HG03045 (cell line): ENCODE measurements at regions not wholly inside any gene's neighbourhood (a gene's known extent, or its start where the extent isn't known, plus 50 kb on each side); places are given as distances from the start of the nearest gene placed in this dataset.

Experiments
- ATAC-seq: cut with Tn5 transposase; IDR thresholded peaks from one replicate; pipeline ENCODE4 v1.9.1; 2021; ENCODE audit warnings: mild to moderate bottlenecking, moderate library complexity; ENCODE audit not compliant: unreplicated experiment

- ATAC-seq = no peak
Observed at GRCh38 chr2:65866148-65866547, 433.7 kb upstream of the SPRED2 start.

DNA sequence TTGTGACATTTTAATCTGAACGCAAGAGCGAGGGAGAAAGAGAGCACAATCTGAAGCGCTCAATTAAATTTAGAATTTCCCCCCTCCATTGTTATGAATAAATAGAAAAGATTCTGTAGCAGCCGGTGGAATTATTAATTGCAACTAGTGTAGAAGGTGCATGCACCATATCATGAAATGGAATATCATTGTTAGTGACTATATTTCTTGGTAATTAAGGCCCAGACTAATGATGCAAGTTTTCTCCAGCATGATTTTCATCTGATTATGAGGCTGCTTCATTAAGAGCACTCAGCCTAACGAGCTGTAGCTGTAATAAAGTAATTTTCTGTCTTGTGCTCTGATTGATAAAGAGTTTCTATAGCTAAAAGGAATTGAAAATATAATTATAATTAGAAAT lies 432.2 kb upstream of the SPRED2 start:
- ATAC-seq = no peak

- ATAC-seq = no peak
Observed at GRCh38 chr2:65863713-65864112, 431.3 kb upstream of the SPRED2 start.

DNA sequence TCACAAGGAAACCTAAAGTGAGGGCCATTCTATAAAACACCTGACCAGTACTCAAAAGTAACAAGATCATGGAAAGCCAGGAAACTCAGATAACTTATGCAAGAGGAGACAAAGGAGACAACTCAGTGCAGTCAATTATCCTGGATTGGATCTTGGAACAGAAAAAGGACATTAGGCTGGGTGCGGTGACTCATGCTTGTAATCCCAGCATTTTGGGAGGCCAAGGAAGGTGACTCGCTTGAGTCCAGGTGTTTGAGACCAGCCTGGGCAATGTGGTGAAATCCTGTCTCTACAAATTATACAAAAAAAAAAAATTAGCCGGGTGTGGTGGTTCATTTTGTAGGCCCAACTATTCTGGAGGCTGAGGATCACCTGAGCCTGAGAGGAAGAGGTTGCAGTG lies 424.5 kb upstream of the SPRED2 start:
- no peak for ATAC-seq

- no peak for ATAC-seq
Observed at GRCh38 chr2:65856423-65856822, 424.0 kb upstream of the SPRED2 start.

DNA sequence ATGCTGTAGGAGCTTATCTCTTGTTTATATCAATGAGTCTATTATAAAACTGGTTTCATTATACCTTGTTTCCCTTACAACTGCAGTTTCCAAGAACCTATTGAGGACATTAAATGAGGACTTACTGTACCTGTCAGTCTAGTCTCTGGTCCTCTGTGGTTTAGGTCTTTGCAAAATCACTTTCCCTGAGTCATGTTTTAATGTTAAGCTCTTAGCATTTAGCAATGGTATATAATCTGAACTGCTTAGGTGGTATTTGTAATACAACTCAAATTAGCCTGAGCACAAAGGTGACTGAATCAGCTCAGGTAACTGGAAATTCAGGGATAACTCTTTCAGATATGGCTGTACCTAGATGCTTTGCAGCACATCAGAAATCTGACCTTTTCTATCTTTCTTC lies 418.3 kb upstream of the SPRED2 start:
- ATAC-seq = no peak

DNA sequence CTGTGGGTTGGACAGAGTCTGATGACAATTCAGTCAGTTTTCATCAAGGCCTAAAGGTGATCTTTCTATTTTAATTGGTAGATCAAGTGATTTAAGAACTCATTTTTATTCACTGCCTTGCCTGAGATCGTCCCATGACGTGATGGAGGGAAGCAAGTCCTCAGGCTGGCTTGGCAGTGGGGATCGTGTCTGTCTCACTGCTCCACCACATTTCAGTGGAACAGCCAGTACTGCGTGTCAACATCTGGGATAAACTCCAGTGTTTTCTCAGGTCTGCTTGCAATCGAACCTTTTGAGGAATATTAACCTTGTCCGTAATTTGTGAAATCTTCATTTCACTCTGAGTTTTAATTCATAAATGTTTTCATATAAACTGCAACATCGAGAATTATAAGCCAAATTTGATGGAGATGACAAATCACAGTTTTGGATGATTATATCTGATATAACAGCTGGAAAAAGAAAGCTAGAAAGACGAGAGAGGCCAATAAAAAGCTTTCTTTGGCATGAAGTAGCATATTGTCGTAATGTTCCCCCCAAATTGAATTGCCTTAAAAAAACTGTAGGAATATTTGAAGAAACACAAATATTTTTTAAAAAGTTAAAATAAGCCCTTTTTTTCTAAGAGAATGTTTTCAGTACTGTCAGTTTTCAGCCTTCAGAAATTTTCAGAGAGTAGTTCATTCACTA lies 414.7 kb upstream of the SPRED2 start:
- ATAC-seq = no peak

- no peak for ATAC-seq
Observed at GRCh38 chr2:65845442-65846182, 413.2 kb upstream of the SPRED2 start.

- ATAC-seq = no peak
Observed at GRCh38 chr2:65842104-65842503, 409.7 kb upstream of the SPRED2 start.

GRCh38 chr2:65835975-65836549 lies 403.7 kb upstream of the SPRED2 start:
- no peak for ATAC-seq

DNA sequence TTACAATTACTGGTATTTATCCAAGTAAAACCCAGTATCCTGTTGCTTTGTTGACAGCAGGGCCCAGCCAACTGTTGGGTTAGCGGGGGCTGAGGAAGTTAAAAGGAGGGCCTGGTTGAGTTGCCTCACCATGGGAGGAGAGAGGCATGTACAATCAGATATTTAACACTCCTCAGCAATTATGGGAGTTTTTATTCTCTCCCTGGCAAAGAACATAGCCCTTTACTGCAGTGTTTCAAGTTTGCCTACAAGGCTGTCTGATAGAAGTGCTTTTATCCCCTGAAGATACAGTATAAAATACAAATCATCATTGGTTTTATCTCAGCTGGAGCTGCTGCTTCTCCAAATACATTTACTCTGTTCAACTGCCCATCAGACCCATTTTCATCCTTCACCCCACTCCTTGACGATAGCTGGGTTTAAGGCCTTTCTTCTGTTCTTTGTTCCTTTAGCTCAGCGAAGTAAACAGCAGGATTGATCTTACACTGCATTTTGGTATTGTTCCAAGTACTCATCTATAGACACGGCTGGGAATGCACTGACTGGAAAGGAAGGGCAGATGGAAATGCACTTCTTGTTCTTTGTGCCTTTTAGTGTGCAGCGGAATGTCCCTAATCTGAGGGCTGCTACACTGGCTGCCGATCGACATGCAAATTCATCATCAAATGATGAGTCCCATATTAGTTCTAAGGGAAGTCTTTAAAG lies 402.5 kb upstream of the SPRED2 start:
- ATAC-seq = no peak

DNA sequence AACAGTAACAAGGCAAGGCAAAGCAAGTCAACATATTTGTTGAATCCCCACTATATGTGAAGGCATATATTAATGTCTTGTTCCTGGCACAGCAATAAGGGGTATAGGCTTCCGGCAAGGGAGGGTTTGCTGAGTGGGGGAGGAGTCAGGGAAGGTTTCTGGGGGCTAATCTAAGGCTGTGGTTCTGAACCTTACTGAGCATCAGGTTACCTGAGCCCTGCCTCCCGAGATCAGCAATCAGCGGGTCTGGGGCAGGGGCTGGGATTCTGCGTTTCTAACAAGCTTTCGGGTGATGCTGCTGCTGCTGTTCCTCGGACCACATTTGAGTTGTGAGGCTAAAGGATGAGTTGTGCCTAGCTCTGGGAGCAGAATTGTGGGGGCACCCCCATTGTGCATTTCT lies 401.7 kb upstream of the SPRED2 start:
- ATAC-seq = no peak

- ATAC-seq = no peak
Observed at GRCh38 chr2:65831509-65831908, 399.1 kb upstream of the SPRED2 start.

GRCh38 chr2:65826567-65826966 lies 394.2 kb upstream of the SPRED2 start:
- ATAC-seq = no peak

GRCh38 chr2:65823511-65823910 lies 391.1 kb upstream of the SPRED2 start:
- no peak for ATAC-seq

DNA sequence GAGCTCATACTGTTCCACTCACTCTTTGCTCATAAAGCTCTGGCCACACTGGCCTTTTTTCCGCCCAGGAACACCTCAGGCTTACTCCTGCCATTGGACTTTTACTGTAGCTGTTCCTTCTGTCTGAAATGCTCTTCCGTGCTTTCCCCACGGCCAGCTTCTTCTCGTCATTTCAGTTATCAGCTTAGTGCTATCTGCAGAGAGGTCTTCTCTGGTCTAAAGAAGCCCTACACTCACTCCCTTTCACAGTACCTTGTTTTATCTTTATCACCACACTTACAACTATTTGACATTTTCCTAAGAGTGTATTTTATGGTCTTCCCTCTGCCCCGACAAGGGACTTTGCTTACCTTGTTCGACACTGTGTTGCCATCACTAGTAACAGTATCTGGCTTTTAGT lies 388.1 kb upstream of the SPRED2 start:
- no peak for ATAC-seq

DNA sequence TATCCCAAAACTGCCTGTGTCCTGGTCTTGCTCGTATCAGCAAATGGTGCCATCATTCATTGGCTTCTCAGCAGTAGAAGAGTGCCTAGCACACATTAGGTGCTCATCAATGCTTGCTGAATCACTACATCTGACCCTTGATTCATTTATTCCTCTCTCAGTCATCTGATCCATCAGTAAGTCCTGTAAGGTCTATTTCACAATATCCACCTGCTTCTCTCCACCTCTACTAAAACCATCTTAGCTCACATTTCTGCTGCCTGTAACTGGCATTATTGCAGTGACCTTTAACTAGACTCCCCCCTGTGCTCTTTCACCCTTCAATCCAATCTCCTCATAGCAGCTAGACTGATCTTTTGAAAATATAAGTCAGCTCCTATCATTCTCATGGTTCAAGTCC lies 387.6 kb upstream of the SPRED2 start:
- ATAC-seq = no peak

- no peak for ATAC-seq
Observed at GRCh38 chr2:65818873-65819451, 386.6 kb upstream of the SPRED2 start.

- ATAC-seq = no peak
Observed at GRCh38 chr2:65813631-65814173, 381.3 kb upstream of the SPRED2 start.

- no peak for ATAC-seq
Observed at GRCh38 chr2:65812887-65813286, 380.5 kb upstream of the SPRED2 start.

DNA sequence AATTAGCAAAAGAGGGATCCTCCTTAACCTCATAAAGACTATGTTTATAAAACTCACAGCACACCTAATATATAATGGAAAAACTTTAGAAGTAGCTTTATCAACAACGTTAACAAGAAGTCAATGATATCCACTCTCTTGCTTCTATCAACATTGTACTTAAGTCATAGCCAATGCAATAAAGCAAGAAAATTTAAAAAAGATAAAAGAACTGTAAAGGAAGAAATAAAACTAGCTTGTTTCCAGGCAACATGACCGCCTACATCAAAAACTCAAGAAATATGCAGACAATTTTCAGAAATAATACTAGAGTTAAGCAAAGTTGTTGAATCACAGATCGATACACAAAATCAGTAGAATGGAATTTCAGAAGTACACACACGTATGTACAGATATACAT lies 375.5 kb upstream of the SPRED2 start:
- ATAC-seq = no peak
